ENCODE measurements at regions not wholly inside any gene's neighbourhood (a gene's known extent, or its start where the extent isn't known, plus 50 kb on each side); places are given as distances from the start of the nearest gene placed in this dataset.
"Not testable (repeated sequence)": the region's sequence is repeated elsewhere in the genome, so short reads cannot be mapped to it uniquely, and the experiment has no call there.

- no peak for DNase-seq
Observed at GRCh38 chr4:1558205-1558604, 125.9 kb downstream of the FAM53A start.

- DNase-seq: no peak
Observed at GRCh38 chr4:1557221-1557597, 126.9 kb downstream of the FAM53A start.

DNA sequence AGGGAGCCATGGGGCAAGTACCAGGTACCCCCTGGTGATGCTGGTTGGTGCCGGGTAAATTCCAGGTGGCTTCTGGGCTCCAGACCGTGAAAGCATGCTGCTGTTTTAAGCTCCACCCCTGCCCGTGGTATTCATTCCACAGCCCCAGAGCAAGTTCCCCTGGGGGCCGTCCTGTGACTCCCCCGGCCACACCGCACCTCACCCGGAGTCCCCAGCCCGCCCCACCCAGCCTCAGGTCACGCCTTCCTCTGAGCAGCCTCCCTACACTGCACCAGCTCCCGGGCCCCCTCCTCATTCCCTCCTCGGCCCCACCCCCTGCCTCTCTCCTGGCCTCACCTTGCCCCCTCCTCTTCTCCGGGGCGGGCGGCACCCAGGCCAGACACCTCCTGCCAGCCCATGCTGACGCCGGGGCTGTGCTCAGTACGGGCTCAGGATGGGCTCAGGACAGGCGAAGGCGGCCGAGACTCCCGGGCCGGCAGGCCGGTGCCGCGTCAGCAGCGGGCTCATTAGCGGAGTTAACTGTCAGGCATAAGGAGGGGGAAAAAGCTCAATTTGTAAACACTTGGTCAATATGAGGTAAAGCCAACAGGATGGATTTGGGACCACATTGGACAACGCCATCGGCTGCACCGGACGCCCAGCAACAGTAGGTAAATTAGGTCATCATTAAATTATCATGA is 127.4 kb downstream of the FAM53A start:
- no peak for DNase-seq

DNA sequence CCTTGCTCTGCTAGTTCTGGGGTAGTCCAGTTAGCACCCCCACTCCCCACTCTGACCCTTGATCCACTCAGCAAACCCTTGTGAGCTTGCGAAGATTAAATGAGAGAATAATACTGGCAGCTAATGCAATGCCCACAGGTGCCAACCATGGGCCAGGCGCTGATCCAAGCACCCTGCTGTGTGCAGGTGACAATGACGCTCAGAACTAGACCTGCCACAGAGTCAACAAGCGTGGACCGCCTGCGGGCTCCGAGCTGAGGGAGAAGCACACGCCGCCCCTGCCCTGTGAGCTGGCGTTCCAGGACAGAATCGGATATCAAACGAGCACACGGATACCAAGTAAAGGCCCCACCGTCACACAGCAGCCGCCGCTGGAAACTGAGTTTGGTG is 129.2 kb downstream of the FAM53A start:
- no peak for DNase-seq

DNA sequence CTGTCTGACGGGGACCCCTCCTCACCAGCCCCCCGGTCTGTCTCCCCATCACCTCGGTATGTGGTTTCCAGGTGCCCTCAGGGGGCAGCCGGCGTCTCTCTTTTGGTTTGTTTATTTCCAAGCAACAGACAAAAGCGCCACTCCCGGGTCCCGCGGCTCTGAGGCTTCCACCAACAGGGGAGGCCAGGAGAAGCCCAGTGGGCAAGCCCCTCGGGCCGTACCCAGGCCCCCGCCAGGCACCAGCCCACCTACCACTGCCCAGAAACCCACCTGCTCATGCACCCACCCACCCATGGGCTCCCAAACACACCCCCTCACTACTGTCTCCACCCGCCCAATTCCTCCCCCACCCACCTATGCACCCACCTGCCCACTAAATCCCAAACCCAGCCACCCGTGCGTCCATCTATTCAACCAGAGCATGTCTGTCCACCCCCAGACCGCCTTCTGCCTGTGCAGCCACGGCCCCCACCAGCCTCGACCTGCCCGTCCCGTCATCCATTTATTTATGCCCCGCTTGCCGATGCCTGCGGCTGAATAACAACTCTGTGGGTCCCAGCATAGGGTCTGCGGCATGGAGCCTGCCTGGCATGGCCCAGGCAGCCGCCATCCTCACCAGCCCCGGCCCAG is 129.8 kb downstream of the FAM53A start:
- DNase-seq: no peak

DNA sequence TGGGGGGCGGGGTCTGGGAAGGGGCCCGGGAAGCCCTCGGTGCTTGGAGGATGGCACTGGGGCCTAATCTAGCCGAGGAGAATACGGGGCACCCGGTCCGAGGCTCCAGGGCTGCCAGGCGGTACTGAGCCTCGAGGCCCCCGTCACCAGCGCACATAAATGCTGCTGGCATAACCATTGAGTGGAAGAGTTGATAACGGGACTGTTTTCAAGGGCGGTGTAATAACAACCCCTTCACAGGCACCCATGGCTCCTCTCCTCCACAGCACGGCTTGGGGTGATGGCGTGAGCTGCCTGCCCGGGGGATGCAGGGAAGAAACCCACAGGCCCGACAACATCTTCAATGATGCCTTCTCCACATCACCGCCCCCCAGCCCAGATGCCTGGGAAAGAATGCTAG is 130.7 kb downstream of the FAM53A start:
- DNase-seq: no peak

GRCh38 chr4:1552451-1552850 is 131.7 kb downstream of the FAM53A start:
- no peak for DNase-seq

DNA sequence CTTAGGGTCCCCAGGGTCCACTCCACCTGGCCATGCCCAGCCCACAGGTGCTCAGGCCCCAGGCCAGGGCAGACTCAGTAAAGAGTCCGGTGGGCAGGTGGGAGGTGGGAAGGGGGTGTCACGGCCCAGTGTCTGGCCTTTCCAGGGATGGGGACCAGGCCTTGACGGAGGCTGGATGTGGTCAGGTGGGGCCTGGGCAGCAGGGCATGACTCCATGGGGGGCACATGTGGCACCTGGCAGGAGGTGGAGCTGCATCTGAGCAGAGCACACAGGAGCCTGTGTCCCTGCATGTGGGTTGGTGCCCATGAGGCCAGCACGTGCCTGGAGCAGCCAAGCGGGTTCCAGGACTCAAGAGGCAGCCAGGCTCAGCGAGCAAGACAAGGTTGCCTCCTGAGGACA is 132.9 kb downstream of the FAM53A start:
- DNase-seq: no peak

GRCh38 chr4:1550122-1551070 is 133.7 kb downstream of the FAM53A start:
- DNase-seq: no peak

GRCh38 chr4:1549638-1550035 is 134.5 kb downstream of the FAM53A start:
- no peak for DNase-seq

DNA sequence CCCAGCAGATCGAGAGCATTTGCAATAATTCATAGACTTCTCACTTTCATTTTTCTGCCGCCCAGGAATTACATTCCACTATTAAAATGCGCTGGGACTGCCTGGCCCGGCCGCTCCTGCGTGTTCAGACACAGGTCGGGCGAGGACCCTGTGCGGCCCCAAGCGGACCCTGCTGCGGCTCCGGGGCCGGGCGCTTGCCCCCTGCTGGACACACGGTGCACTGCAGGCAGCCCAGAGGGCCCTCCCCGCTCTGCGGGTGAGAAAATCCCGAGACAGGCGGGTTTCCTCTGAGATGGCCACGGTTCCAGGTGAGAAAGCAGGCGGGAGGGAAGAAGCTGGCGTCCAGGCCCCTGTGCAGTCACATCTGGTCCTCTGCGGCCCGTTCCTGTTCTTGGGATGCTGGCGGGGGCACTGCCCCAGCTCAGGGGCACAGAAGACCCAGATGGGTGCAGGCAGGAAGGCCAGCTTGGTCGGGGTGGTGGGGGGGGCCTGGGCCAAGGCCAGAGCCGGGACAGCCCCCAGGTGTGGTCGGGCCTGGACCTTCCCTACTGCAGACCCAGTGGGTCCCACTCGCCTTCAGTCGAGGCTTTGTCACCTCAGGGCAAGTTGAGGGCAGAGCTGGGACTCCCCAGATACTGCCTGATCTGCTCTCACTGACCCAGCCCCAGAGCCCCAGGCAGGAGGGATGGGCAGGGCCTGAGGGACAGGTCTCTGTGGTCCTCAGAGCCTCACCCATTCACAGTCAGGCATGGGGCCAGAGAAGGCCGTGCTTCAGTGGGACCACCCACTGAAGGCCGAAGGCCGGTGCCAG is 135.1 kb downstream of the FAM53A start:
- DNase-seq: not testable (repeated sequence)

DNA sequence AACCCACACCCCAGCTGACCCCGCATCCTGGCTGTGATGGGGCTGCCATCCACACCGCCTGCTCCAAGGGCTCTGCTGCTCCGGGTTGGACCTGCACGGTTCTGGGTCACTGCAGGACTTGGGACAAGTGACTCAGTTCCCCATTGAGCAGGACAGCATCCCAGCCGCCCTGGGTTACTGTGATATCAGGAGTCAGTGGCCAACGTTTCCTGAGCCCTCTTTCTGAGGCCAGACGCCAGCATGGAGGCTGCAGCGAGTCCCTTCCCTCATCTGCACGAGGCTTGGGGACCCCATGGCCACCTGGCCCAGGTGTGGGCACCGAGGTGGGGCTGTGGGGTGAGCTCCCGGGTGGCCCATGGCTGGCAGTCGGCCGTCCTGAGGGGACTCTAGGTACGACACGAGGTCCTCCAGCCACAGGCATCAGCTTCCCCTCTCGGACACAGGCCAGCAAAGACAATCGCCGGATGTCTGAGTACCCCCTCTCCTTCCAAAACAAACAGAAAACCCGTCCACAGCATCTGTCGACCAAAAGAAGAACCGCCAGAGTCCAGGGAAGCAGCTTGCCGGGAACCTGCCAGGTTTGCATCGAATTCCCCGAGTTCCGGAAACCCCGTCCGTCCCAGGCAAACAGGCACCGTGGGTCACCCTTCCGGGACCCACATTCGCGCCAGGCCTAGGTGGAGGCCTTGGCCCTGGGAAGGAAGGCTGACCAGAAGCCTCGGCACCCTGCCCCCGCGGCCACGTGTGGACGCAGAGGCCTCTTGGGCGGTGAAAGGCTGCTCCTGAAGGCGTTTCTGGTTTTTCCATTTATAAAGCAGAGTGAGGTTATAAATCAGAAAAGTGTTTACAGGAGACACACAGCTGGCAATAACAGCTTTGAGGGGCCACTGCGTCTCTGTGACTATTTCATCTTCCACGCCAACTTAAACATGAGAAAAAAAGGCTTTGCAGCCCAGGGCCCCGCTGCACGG is 136.0 kb downstream of the FAM53A start:
- DNase-seq: no peak

DNA sequence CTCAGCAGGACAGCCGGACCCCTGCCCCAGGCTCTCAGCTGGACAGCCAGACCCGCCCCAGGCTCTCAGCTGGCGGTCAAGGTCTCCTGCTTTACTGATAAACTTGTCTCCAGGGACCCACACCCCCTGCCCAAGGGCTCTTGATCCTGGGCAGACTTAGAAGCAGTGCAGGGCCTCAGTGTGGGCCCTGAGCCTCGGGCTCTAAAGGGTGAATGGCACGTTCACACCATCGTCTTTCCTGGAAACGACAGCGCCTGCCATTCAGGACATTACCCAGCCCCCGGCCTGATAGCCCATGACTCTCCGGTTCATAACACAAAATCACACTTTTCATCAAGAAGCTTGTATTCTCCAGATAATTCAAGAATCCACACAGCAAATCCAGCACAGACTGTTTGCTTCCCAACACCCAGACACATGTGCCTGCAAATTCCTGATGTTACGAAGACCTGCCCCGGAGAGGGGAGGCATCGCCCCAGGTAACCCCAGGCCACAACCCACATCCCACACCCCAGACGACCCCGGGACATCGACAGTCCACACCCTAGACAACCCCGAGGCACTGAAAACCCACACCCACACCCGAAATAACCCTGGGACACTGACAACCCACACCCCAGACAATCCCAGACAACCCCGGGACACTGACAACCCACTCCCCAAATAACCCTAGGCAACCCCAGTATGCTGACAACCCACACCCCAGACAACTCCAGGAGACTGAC is 136.8 kb downstream of the FAM53A start:
- DNase-seq: no peak

DNA sequence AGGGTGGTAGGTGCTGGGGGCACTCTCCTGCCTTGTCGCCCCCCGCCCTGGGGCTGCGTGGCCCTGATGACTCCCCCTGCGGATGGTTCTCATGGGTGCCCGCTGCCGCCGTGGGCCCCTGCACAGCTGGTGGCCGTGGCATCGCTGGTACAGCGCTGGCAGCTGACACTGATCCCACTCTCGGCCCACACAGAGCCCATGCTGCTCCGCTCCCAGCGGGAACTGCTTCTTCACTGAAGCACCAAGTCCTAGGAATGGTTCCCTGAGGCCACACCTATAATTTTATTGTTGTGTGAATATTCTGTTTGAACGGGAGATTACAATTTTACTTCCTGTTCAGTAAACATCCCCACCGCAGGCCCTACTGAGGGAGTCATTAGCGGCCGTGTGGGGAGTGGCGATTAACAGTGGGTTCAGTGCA is 138.6 kb upstream of the NKX1-1 start:
- no peak for DNase-seq

DNA sequence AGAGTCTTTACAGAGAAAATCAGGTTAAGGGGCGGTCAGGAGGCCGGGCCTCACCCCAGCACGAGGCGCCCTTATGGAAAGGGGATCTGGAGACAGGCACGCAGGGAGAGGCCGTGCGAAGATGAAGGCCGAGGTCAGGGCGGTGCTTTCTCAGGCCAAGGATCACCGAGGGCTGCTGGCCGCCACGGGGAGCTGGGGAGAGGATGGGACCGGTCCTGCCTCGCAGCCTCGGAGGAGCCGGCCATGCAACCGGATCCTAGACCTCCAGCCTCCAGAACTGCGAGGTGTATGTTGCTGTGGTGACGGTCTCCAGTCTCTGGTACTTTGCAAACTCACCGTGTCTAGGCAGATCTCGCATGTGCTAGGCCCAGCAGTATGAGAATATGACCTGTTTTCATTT is 138.2 kb upstream of the NKX1-1 start:
- DNase-seq: not testable (repeated sequence)

DNA sequence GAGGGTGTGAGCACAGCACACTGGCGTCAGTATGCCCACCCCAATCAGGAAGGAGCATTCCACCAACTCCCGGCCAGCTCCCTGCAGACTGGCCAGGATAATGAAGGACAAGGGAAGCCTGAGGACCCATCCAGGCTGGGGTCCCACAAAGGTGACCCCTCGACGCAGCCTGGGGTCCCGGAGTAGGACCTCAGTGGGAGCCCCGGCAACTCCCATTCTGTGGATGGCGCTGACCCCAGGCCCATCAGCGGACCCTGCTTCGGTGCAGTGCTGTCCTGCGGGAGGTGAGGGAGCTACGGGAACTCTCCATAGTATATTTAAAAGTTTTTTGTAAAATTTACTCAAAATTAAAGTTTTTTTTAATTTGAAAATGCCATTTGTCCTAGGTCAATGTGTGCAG is 137.7 kb upstream of the NKX1-1 start:
- DNase-seq: no peak

GRCh38 chr4:1543561-1543960 is 137.3 kb upstream of the NKX1-1 start:
- no peak for DNase-seq

- DNase-seq: no peak
Observed at GRCh38 chr4:1542516-1543320, 136.5 kb upstream of the NKX1-1 start.

DNA sequence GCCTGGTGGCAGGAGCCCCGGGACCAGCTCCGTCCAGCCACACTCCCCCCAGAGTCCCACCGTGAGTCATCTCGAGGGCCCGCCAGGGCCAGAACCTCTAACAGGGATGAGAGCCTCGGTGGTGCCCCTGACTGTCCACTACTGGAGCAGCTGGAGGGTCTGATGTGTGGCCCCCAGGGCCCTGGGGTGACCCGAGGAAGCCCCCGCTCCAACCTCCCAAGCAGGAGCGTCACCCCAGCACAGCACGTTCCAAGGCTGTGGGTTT is 135.9 kb upstream of the NKX1-1 start:
- no peak for DNase-seq

DNA sequence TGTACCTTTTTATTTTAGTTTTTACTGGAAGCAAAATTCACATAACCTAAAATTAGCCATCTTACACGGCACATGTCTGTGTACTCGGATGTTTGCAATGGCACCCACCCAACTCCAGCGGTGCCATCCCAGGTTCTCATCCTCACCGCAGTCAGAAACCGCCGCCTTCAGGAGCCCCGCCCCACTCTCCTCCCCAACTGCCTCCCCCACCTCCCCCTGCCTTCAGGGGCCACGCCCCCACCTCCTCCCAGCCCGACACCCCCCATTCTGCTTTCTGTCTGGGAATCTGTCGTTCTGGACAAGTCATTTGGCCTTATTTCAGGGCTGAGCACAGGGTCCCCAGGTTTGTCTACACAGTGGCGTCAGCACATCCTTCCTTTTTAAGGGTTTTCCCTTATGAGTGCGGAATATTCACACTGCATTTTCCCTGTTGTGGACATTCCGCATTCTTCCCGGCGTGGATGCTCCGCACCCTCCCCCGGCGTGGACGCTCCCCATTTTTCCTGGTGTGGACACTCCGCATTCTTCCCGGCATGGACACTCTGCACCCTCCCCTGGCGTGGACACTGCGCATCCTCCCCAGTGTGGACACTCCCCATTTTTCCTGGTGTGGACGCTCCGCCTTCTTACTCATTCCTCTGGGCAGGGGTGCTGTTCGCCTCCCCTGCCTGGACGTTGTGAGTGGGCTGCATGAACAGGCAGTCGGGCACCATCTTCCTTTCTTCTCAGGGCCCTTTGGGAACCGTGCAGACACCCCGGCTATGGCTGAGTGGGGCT is 135.4 kb upstream of the NKX1-1 start:
- DNase-seq: no peak

Measured in amniotic stem cell (primary cell).